ENCODE measurements at regions not wholly inside any gene's neighbourhood (a gene's known extent, or its start where the extent isn't known, plus 50 kb on each side); places are given as distances from the start of the nearest gene placed in this dataset.

DNA sequence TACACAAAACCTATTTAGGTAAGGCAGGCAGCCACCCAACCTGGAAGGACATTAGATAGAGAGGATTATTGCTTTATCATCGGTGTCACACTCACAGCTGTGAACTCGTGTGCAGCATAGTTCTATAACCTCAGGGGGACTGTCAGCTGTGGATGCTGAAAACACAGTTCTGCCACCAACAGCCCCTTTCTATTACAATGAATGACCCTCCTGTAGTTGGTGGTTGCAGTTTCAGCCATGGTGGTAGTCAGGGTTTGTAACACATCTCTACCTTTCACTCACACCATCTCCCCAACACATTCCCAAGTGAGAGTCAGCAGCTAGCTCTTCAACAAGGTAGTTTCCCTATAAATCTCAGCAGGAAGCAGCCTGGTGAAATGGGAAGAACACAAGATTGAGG, 136.8 kb downstream of the ZC3H11B start:
- DNase-seq (ENCODE audit: low read depth, low spot score), result no peak
- intact Hi-C loops (cut with micrococcal nuclease), result no loop called here
- ChIA-PET RAD21 (ENCODE audit: low non-redundant PET in 1 of 2, low total read pairs in 2 of 2, uncharacterized antibody in 2 of 2, unreplicated experiment in 2 of 2) (no interaction called here), CTCF (no interaction called here), POLR2A (no interaction called here)
- H3K27ac ChIP-seq (ENCODE audit: low read depth, low read length), result no peak overlapping the region
- no peaks in the 10 kb centered on the region for H4K20me1 ChIP-seq (ENCODE audit: insufficient read depth)
- TF ChIP-seq EGR1 (IDR thresholded peaks at IDR 0.05; ENCODE audit: low read depth), result no peak
- TF ChIP-seq, protein P1, sequence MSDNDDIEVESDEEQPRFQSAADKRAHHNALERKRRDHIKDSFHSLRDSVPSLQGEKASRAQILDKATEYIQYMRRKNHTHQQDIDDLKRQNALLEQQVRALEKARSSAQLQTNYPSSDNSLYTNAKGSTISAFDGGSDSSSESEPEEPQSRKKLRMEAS (IDR thresholded peaks at IDR 0.05), result no peak
- no peak for TF ChIP-seq ELF1 (IDR thresholded peaks at IDR 0.05; ENCODE audit: borderline replicate concordance, low read depth)
- TF ChIP-seq, protein P2, sequence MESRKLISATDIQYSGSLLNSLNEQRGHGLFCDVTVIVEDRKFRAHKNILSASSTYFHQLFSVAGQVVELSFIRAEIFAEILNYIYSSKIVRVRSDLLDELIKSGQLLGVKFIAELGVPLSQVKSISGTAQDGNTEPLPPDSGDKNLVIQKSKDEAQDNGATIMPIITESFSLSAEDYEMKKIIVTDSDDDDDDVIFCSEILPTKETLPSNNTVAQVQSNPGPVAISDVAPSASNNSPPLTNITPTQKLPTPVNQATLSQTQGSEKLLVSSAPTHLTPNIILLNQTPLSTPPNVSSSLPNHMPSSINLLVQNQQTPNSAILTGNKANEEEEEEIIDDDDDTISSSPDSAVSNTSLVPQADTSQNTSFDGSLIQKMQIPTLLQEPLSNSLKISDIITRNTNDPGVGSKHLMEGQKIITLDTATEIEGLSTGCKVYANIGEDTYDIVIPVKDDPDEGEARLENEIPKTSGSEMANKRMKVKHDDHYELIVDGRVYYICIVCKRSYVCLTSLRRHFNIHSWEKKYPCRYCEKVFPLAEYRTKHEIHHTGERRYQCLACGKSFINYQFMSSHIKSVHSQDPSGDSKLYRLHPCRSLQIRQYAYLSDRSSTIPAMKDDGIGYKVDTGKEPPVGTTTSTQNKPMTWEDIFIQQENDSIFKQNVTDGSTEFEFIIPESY (IDR thresholded peaks at IDR 0.05; ENCODE audit: extremely low read depth, insufficient replicate concordance, low read length), result no peak
- TF ChIP-seq ZNF274 (IDR thresholded peaks at IDR 0.05; ENCODE audit: low read depth, low read length), result no peak
- TF ChIP-seq SRF (IDR thresholded peaks at IDR 0.05; ENCODE audit: low read depth), result no peak
- no peak for TF ChIP-seq FOSL1 (IDR thresholded peaks at IDR 0.05; ENCODE audit: low read depth)
- TF ChIP-seq TCF7L2 (IDR thresholded peaks at IDR 0.05; ENCODE audit: borderline replicate concordance, extremely low read depth, insufficient read depth, insufficient read length), result no peak
- no peak for TF ChIP-seq POLR2A (IDR thresholded peaks at IDR 0.05; ENCODE audit: borderline replicate concordance, extremely low read depth, insufficient read depth, insufficient read length)
- no peak overlapping the region for H3K9ac ChIP-seq (ENCODE audit: low read length)
- H2AFZ ChIP-seq (ENCODE audit: low read depth, low read length, poor library complexity, severe bottlenecking), result no peak overlapping the region
- H3K79me2 ChIP-seq (ENCODE audit: insufficient read depth, low read length), result no peaks in the 10 kb centered on the region
- no peak for ATAC-seq
- no peaks in the 10 kb centered on the region for H3K9me2 ChIP-seq (ENCODE audit: insufficient read depth)
- H3K4me2 ChIP-seq (ENCODE audit: low read length), result no peak overlapping the region
- H3K36me3 ChIP-seq (ENCODE audit: control insufficient read depth in 1 of 2, insufficient read depth in 2 of 2, low read length in 2 of 2), result no peaks in the 10 kb centered on the region
- peaks cover 3% of the 10 kb centered on the region; the same call in 1 of the 2 replicates for H3K27me3 ChIP-seq (ENCODE audit: insufficient read depth, low read length)
- no TSS peak for BruUV-seq (replicated peaks)
- no peaks in the 10 kb centered on the region for H3K9me3 ChIP-seq (ENCODE audit: control insufficient read depth in 1 of 2, insufficient read depth in 1 of 2, low read depth in 1 of 2, low read length in 2 of 2)
- no peak overlapping the region for H3K4me3 ChIP-seq (replicated peaks in 1 of 2; ENCODE audit: low read depth in 1 of 2, low read length in 2 of 2)
- H3K4me1 ChIP-seq (ENCODE audit: control insufficient read depth in 1 of 2, insufficient read depth in 2 of 2, low read length in 2 of 2), result no peaks in the 10 kb centered on the region

DNA sequence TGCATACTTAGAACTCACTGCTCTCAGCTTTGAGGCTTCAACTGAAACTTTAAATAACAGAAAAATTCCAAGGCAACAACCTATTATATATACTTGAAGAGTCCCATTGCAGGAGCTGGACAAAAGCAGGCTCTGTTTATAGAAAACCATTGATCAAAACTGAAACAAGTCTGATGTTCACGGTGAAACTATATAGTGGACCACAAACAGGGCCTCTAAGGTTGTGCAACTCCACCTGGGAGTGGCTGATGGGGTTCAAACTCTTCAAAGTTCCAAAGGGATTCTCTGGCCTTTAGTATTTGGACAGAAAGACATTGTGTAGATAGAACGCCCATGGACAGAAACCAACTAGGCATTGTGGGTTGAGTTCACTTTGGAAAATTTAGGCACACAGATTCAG, 140.3 kb downstream of the ZC3H11B start:
- no peak overlapping the region for H3K4me2 ChIP-seq (ENCODE audit: low read length)
- H3K4me1 ChIP-seq (ENCODE audit: control insufficient read depth in 1 of 2, insufficient read depth in 2 of 2, low read length in 2 of 2), result no peaks in the 10 kb centered on the region
- H4K20me1 ChIP-seq (ENCODE audit: insufficient read depth), result no peaks in the 10 kb centered on the region
- DNase-seq (ENCODE audit: low read depth, low spot score) (no peak), ATAC-seq (no peak)
- H3K27ac ChIP-seq (ENCODE audit: low read depth, low read length), result no peak overlapping the region
- POLR2A ChIA-PET, result no interaction called here
- H3K9ac ChIP-seq (ENCODE audit: low read length), result no peak overlapping the region
- intact Hi-C loops (cut with micrococcal nuclease), result no loop called here
- CTCF ChIA-PET, result no interaction called here
- H3K9me2 ChIP-seq (ENCODE audit: insufficient read depth), result no peaks in the 10 kb centered on the region
- no peaks in the 10 kb centered on the region for H3K36me3 ChIP-seq (ENCODE audit: control insufficient read depth in 1 of 2, insufficient read depth in 2 of 2, low read length in 2 of 2)
- H2AFZ ChIP-seq (ENCODE audit: low read depth, low read length, poor library complexity, severe bottlenecking), result no peak overlapping the region
- H3K79me2 ChIP-seq (ENCODE audit: insufficient read depth, low read length), result no peaks in the 10 kb centered on the region
- BruUV-seq (replicated peaks), result no TSS peak
- H3K27me3 ChIP-seq (ENCODE audit: insufficient read depth, low read length), result no peaks in the 10 kb centered on the region
- no peak overlapping the region for H3K4me3 ChIP-seq (replicated peaks in 1 of 2; ENCODE audit: low read depth in 1 of 2, low read length in 2 of 2)
- RAD21 ChIA-PET (ENCODE audit: low non-redundant PET in 1 of 2, low total read pairs in 2 of 2, uncharacterized antibody in 2 of 2, unreplicated experiment in 2 of 2), result no interaction called here
- H3K9me3 ChIP-seq (ENCODE audit: control insufficient read depth in 1 of 2, insufficient read depth in 1 of 2, low read depth in 1 of 2, low read length in 2 of 2), result no peaks in the 10 kb centered on the region
- TF ChIP-seq POLR2A (IDR thresholded peaks at IDR 0.05; ENCODE audit: borderline replicate concordance, extremely low read depth, insufficient read depth, insufficient read length) (no peak), JUND (IDR thresholded peaks at IDR 0.05) (no peak), TCF7L2 (IDR thresholded peaks at IDR 0.05; ENCODE audit: borderline replicate concordance, extremely low read depth, insufficient read depth, insufficient read length) (no peak), RAD21 (IDR thresholded peaks at IDR 0.05; ENCODE audit: low read depth) (no peak), SP1 (IDR thresholded peaks at IDR 0.05; ENCODE audit: low read depth) (no peak), POLR2AphosphoS5 (IDR thresholded peaks at IDR 0.05; ENCODE audit: low read depth, low read length) (no peak), ZNF274 (IDR thresholded peaks at IDR 0.05; ENCODE audit: low read depth, low read length) (no peak), EGR1 (IDR thresholded peaks at IDR 0.05; ENCODE audit: low read depth) (no peak), YY1 (IDR thresholded peaks at IDR 0.05; ENCODE audit: extremely low read depth, insufficient replicate concordance, low read depth, low read length) (no peak), ELF1 (IDR thresholded peaks at IDR 0.05; ENCODE audit: borderline replicate concordance, low read depth) (no peak)
- TF ChIP-seq, protein P3, sequence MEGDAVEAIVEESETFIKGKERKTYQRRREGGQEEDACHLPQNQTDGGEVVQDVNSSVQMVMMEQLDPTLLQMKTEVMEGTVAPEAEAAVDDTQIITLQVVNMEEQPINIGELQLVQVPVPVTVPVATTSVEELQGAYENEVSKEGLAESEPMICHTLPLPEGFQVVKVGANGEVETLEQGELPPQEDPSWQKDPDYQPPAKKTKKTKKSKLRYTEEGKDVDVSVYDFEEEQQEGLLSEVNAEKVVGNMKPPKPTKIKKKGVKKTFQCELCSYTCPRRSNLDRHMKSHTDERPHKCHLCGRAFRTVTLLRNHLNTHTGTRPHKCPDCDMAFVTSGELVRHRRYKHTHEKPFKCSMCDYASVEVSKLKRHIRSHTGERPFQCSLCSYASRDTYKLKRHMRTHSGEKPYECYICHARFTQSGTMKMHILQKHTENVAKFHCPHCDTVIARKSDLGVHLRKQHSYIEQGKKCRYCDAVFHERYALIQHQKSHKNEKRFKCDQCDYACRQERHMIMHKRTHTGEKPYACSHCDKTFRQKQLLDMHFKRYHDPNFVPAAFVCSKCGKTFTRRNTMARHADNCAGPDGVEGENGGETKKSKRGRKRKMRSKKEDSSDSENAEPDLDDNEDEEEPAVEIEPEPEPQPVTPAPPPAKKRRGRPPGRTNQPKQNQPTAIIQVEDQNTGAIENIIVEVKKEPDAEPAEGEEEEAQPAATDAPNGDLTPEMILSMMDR (IDR thresholded peaks at IDR 0.05 in 2 of 3, conservative IDR thresholded peaks at IDR 0.05 in 1 of 3; ENCODE audit: borderline replicate concordance in 1 of 3, insufficient read depth in 1 of 3, low read depth in 2 of 3, low read length in 2 of 3), result no peak
- TF ChIP-seq, protein P4, sequence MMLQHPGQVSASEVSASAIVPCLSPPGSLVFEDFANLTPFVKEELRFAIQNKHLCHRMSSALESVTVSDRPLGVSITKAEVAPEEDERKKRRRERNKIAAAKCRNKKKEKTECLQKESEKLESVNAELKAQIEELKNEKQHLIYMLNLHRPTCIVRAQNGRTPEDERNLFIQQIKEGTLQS (IDR thresholded peaks at IDR 0.05), result no peak
- TF ChIP-seq, protein P1 (IDR thresholded peaks at IDR 0.05), result no peak

Data from HCT116 (cell line).